ENCODE measurements at regions not wholly inside any gene's neighbourhood (a gene's known extent, or its start where the extent isn't known, plus 50 kb on each side); places are given as distances from the start of the nearest gene placed in this dataset.
"Not testable (repeated sequence)": the region's sequence is repeated elsewhere in the genome, so short reads cannot be mapped to it uniquely, and the experiment has no call there.

- no peak overlapping the region for H3K4me3 Mint-ChIP-seq
- no peaks in the 10 kb centered on the region for H3K27me3 ChIP-seq (ENCODE audit: insufficient read depth)
- H3K4me3 ChIP-seq: no peak overlapping the region
- no peaks in the 10 kb centered on the region for H4K20me1 ChIP-seq (replicated peaks; ENCODE audit: insufficient read depth)
- no peak overlapping the region for H2AFZ ChIP-seq
- H3K9me2 ChIP-seq (ENCODE audit: insufficient read depth): no peaks in the 10 kb centered on the region
- no peaks in the 10 kb centered on the region for H3K79me2 ChIP-seq (replicated peaks; ENCODE audit: insufficient read depth)
- H3K27ac Mint-ChIP-seq: no peak overlapping the region
- H3K9me3 Mint-ChIP-seq: no peaks in the 10 kb centered on the region
- no peaks in the 10 kb centered on the region for H3F3A ChIP-seq (replicated peaks; ENCODE audit: low read depth)
- TF ChIP-seq EZH2 (IDR thresholded peaks at IDR 0.05; ENCODE audit: low read depth, unreplicated experiment): no peak
- H3K4me1 Mint-ChIP-seq: no peaks in the 10 kb centered on the region
- no peak overlapping the region for H3K27ac ChIP-seq (ENCODE audit: low read depth)
- H3K36me3 ChIP-seq (ENCODE audit: insufficient read depth): no peaks in the 10 kb centered on the region
- H3K4me2 ChIP-seq: no peak overlapping the region
- no peaks in the 10 kb centered on the region for H3K27me3 Mint-ChIP-seq (ENCODE audit: insufficient read depth, low read depth, poor library complexity)
- H3K36me3 Mint-ChIP-seq (ENCODE audit: low read depth): no peaks in the 10 kb centered on the region
- ATAC-seq (no peak), DNase-seq (ENCODE audit: low spot score) (no peak)
- H3K4me1 ChIP-seq (ENCODE audit: insufficient read depth): no peaks in the 10 kb centered on the region
Observed at GRCh38 chr6:113788586-113788985, 68.6 kb upstream of the MARCKS start.

- H3K36me3 ChIP-seq (ENCODE audit: insufficient read depth); H3K9me3 Mint-ChIP-seq; H3K4me1 Mint-ChIP-seq; H3K4me1 ChIP-seq (ENCODE audit: insufficient read depth); H3K4me3 ChIP-seq; H3K4me3 Mint-ChIP-seq; H3K27me3 ChIP-seq (ENCODE audit: insufficient read depth); H2AFZ ChIP-seq; H3K4me2 ChIP-seq; H3K36me3 Mint-ChIP-seq (ENCODE audit: low read depth); H4K20me1 ChIP-seq (replicated peaks; ENCODE audit: insufficient read depth); H3F3A ChIP-seq (replicated peaks; ENCODE audit: low read depth); H3K27me3 Mint-ChIP-seq (ENCODE audit: insufficient read depth, low read depth, poor library complexity); H3K27ac ChIP-seq (ENCODE audit: low read depth); H3K27ac Mint-ChIP-seq; ATAC-seq; DNase-seq (ENCODE audit: low spot score); H3K79me2 ChIP-seq (replicated peaks; ENCODE audit: insufficient read depth); H3K9me2 ChIP-seq (ENCODE audit: insufficient read depth): not testable (repeated sequence)
Observed at GRCh38 chr6:113791225-113791624, 65.9 kb upstream of the MARCKS start.

GRCh38 chr6:113795371-113795770, 61.8 kb upstream of the MARCKS start:
- not testable (repeated sequence) for H3K4me1 ChIP-seq (ENCODE audit: insufficient read depth); H3K27me3 ChIP-seq (ENCODE audit: insufficient read depth); H3F3A ChIP-seq (replicated peaks; ENCODE audit: low read depth); DNase-seq (ENCODE audit: low spot score); H3K4me3 Mint-ChIP-seq; H3K36me3 Mint-ChIP-seq (ENCODE audit: low read depth); H3K27ac Mint-ChIP-seq; ATAC-seq; H3K79me2 ChIP-seq (replicated peaks; ENCODE audit: insufficient read depth); H3K4me2 ChIP-seq; H3K9me3 Mint-ChIP-seq; H2AFZ ChIP-seq; H3K4me3 ChIP-seq; H3K4me1 Mint-ChIP-seq; H4K20me1 ChIP-seq (replicated peaks; ENCODE audit: insufficient read depth); H3K27me3 Mint-ChIP-seq (ENCODE audit: insufficient read depth, low read depth, poor library complexity); H3K36me3 ChIP-seq (ENCODE audit: insufficient read depth); H3K9me2 ChIP-seq (ENCODE audit: insufficient read depth); H3K27ac ChIP-seq (ENCODE audit: low read depth)

- Histone ChIP-seq H2AFZ (no peak overlapping the region), H3K79me2 (replicated peaks; ENCODE audit: insufficient read depth) (no peaks in the 10 kb centered on the region), H3K9me2 (ENCODE audit: insufficient read depth) (0 out of 2 replicates have a peak, but pooled peaks cover 5% of the 10 kb centered on the region), H3K4me1 (ENCODE audit: insufficient read depth) (no peaks in the 10 kb centered on the region), H3K27ac (ENCODE audit: low read depth) (no peak overlapping the region), H3K4me2 (no peak overlapping the region), H3K4me3 (no peak overlapping the region), H4K20me1 (replicated peaks; ENCODE audit: insufficient read depth) (no peaks in the 10 kb centered on the region), H3K27me3 (ENCODE audit: insufficient read depth) (no peaks in the 10 kb centered on the region), H3K36me3 (ENCODE audit: insufficient read depth) (no peaks in the 10 kb centered on the region), H3F3A (replicated peaks; ENCODE audit: low read depth) (no peaks in the 10 kb centered on the region)
- Mint-ChIP-seq H3K4me3 (no peak overlapping the region), H3K36me3 (ENCODE audit: low read depth) (no peaks in the 10 kb centered on the region), H3K27ac (no peak overlapping the region), H3K27me3 (ENCODE audit: insufficient read depth, low read depth, poor library complexity) (peaks cover 2% of the 10 kb centered on the region), H3K9me3 (no peaks in the 10 kb centered on the region), H3K4me1 (no peaks in the 10 kb centered on the region)
- no peak for ATAC-seq
- no peak for DNase-seq (ENCODE audit: low spot score)
- TF ChIP-seq CTCF (conservative IDR thresholded peaks at IDR 0.05; ENCODE audit: low read depth in 2 of 2): no peak
- TF ChIP-seq ZNF331 (CRISPR knock-in tag; IDR thresholded peaks at IDR 0.05; ENCODE audit: low read depth): no peak
- TF ChIP-seq STAT1 (IDR thresholded peaks at IDR 0.05; ENCODE audit: unreplicated experiment): no peak
- no peak for TF ChIP-seq ZNF462 (CRISPR knock-in tag; IDR thresholded peaks at IDR 0.05)
Observed at GRCh38 chr6:113796038-113796437, 61.1 kb upstream of the MARCKS start.
